Embryonic facial prominence (tissue), 1 donor: ENCODE measurements at regions not wholly inside any gene's neighbourhood (a gene's known extent, or its start where the extent isn't known, plus 50 kb on each side); places are given as distances from the start of the nearest gene placed in this dataset.
"Not testable (repeated sequence)": the region's sequence is repeated elsewhere in the genome, so short reads cannot be mapped to it uniquely, and the experiment has no call there.

ENCODE experiments used
- DNase-seq: peaks from one replicate; pipeline ENCODE4 v3.0.0-alpha.2; 2016; ENCODE audit errors: extremely low spot score

DNA sequence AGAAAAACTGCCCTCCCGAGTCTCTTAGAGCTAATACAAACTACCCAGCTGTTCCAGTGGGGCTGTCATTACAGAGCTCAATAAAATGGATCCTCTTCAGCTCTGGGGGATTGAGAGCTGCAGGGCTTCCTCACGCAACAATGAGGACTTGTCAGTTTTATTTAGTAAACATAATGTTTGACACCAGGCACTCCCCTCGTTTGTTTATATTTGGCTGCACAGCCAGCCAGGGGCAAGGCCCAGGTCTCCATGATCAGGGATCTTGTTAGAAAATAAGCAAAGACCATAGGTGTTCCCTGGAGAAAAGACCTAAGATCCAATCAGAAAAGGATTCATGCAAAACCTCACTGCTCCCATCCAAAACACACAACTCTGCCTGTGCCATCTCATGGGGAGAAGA is 158.2 kb downstream of the C1D start:
- no peak for DNase-seq

GRCh38 chr2:67904966-67905365 is 157.8 kb downstream of the C1D start:
- DNase-seq: no peak

- DNase-seq: not testable (repeated sequence)
Measured at GRCh38 chr2:67906547-67906946, 156.3 kb downstream of the C1D start.

GRCh38 chr2:67917332-67918054 is 145.3 kb downstream of the C1D start:
- DNase-seq: no peak

DNA sequence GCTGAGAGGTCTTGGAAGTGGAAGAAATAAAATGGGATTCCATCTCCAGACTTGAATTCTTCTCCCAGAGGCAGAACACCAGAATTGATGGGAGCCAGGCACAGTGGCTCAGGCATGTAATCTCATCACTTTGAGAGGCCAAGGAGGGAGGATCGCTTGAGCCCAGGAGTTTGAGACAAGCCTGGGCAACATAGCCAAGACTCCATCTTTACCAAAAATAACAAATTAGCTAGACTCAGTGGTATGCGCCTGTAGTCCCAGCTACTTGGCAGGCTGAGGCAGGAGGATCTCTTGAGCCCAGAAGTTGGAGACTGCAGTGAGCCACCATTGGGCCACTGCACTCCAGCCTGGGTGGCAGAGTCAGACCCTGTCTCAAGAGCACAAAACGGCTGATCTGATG is 144.3 kb downstream of the C1D start:
- DNase-seq: no peak

DNA sequence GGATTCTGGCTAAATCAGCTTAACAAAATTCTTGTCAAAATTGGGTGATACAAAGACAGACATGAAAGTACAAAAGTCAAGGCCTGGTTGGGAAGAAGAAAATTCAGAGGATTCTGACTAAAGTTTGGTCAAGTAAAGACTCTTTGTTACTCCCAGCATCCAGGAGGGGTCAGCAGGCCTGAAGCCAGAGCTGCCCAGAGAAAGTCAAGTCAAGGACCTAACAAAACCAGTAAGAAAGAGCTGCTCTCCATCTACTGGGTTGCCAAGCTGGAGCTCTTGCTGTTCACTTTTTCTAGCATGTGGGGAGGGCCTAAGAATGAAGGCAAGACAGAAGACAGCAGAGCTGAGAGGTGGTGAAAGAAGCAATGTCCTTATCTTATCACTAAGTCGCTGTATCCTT is 143.3 kb downstream of the C1D start:
- no peak for DNase-seq

- DNase-seq: no peak
Measured at GRCh38 chr2:67922080-67922785, 140.6 kb downstream of the C1D start.

DNA sequence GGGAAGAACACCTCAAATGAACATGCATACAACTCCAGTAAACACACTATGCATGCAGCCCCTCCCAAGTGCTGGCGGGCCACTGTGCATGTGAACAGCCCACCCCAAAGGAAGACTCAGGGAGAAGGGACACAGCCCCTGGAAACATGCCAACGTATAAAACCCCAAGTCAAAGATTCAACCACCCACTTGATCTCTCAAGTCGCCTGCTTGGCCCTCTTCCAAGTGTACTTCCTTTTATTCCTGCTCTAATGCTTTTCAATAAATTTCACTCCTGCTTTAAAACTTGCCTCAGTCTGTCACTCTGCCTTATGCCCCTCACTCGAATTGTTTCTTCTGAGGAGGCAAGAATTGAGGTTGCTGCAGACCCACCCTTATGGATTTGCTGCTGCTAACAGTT is 139.1 kb downstream of the C1D start:
- DNase-seq: no peak

DNA sequence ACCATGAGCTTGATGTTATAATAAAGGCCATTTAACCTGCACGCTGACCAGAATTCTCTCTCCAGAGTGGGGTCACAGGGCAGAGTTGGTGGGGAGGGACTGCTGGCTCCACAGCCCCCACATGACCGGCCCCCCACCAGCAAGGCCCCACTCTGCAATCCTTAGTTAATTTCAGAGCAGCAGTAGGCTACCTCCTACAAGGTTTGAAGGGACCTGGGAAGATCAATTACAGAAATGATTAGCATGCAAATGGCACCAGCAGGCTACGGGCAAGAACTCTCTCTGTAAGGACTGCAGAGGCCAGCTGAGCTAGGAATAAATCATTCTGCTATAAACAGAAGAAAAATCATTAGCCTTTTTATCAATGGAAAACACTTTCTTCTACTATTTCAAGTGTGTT is 135.3 kb downstream of the C1D start:
- no peak for DNase-seq

DNA sequence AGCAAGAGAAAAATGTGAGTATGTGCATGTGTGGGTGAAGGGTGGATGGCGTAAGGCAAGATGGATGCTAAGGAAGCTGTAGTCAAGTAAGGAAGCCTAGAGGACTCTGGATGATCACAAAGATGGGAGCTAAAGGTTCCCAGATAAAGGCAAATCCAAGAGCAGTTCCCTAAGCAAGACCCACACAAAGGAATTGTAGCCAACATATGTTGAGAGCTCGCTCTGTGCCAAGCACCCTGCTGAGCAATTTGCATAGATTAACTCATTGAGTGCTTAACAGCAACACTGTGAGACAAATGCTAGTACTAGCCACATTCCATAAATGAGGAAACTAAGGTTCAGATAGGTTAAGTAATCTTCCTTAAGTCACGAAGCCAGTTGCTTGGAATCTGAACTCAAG is 132.6 kb downstream of the C1D start:
- no peak for DNase-seq

- DNase-seq: no peak
Measured at GRCh38 chr2:67936969-67937368, 125.8 kb downstream of the C1D start.

DNA sequence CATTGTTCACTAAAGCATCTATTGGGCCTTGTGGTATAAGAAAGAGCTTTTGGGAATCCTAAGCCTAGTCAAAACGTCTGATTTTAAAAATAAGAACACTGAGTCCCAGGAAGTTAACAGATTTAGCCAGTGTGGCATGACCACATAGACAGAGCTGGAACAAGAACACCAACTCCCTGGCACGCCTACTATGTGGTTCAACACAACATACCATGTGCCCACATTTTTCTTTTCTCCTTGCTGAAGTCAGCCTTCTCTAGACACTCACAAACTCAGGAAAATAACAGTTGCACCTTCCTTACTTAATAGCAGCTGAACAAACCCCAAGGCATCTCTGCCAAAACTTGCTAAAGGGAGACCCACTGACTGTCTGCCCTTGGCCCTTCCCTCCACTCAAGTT is 124.8 kb downstream of the C1D start:
- no peak for DNase-seq

DNA sequence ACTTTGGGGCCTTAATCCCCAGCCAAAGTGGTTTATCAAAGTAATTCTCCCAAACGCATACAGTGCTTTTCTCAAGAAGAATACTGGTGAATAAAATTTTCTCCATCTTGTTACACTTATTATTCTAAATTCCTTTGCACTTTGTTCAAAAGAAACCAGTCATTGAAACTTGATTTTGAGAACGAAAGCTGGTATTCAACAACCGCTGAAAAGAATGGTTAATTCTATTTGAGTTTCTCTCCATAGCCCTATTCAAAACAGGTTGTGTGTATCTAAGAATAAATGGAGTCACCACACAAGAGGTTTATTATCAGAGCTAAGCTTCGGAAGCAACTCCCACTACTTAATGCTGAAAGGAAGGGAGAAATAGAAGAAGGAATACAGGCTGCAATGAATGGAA is 117.7 kb downstream of the C1D start:
- no peak for DNase-seq

- DNase-seq: no peak
Measured at GRCh38 chr2:67945940-67946339, 116.9 kb downstream of the C1D start.

DNA sequence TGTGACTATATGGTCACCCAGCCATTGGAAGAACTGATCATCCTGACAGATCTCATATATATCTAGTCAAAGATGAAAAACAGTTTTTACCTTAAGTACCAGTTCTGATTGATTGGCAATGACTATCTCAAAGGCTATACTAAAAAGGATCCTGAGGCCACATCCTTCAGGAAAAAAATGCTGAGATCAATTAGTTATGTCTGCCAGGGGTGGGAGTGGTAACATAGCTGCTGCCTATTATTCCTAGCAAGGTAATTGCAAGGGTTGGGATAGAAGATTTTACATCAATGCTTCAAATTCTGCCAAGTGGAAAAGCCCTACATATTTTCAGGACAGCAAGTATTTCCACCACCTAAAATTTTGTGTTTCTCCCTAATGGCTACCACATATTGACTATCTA is 114.7 kb downstream of the C1D start:
- no peak for DNase-seq

- DNase-seq: no peak
Measured at GRCh38 chr2:67948506-67948905, 114.3 kb downstream of the C1D start.

DNA sequence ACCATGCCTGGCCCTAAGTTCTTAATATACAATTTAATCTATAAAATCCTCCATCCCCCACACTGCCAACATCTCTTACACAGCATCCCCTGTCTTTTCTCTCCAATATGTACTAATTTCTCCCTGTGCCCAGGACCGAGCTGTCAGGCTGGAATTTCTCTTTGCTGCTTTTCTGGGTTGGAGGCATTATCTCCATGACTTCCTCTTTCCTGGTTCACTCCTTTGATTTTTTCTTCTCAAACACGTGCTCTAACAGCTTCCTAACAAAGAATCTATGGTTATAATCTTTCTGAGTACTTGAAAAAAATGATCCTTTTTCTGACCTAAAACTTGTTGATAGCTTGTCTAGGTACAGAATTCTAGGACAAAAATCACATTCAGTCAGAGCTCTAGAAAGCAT is 112.8 kb downstream of the C1D start:
- no peak for DNase-seq

GRCh38 chr2:67950919-67951318 is 111.9 kb downstream of the C1D start:
- no peak for DNase-seq

DNA sequence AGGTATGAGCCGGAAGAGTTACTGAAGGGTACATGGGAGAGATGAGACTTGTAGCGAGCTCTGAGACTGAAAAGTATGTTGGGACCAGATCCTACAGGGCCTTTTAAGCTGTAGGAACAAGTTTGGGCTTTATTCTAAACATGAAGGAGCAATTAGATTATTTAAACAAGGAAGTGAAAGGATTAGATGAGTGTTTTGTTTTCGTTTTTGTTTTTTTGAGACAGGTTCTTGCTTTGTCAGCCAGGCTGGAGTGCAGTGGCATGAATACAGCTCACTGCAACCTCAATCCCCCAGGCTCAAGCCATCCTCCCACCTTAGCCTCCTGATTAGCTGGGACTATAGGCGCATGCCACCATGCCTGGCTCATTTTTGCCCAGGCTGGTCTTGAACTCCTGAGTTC is 110.7 kb downstream of the C1D start:
- DNase-seq: no peak

- DNase-seq: no peak
Measured at GRCh38 chr2:67954093-67954748, 108.6 kb downstream of the C1D start.

DNA sequence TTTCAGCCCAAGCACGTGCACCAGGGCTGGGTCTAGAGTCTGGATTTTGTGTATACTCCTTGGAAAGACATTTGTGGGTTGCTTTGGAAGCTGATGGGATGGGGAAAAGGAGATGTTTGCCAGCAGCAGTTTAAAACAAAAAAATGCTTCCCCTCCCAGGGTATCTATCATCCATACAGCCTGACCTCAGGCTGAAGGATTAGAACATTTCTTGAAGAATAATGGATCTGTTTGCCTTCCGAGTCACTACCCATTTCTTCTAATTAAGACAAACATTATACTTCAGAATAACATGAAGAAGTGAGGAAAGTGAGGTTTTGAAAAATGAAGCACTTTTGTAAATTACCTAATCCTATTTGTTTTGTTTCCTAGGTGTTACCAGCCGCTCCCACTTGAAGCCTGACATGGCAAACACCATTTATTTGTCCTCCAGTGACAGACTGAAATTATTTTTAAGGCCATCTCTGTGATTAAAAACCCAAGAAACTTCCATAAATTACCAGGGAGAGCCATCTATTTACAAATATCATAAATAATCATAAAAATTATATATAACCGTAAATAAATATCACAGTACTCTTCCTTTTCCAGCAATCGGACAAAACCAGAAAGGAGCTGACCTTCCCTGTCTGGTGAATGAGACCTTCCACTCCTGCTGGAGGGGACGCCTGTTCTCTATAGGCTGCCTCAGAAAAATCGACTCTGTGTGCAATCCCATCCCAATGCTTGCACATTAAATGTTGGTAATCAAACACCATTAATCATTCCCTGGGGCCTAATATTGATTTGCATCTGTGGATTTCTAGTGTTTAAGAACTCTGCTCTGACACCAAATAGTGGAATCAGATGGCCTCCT is 106.8 kb downstream of the C1D start:
- no peak for DNase-seq

DNA sequence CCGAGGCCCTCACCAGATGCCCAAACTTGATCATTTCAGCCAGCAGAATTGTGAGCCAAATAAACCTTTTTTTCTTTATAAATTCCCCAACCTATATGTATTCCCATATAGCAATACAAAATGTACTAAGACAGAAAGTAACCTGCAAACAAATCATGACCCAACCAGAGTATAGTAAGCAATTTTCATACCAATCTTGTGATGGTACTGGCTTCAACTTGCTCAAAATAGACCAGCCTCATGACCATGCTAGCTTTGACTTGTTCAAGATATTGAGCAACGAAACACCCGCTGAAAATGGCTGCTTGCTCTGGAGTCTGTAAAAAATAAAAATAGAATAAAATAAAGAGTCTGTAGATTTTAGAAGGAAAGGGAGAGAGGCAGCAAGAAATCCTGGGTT is 97.6 kb downstream of the C1D start:
- no peak for DNase-seq
